ENCODE measurements at regions not wholly inside any gene's neighbourhood (a gene's known extent, or its start where the extent isn't known, plus 50 kb on each side); places are given as distances from the start of the nearest gene placed in this dataset.

- TF ChIP-seq CTCF (IDR thresholded peaks at IDR 0.05; ENCODE audit: borderline replicate concordance, insufficient read depth, low read depth, low read length): no peak
Observed at GRCh38 chr4:152200511-152201333, 335.2 kb downstream of the FBXW7 start.

GRCh38 chr4:152197211-152197610 is 338.7 kb downstream of the FBXW7 start:
- no peak for TF ChIP-seq CTCF (IDR thresholded peaks at IDR 0.05; ENCODE audit: borderline replicate concordance, insufficient read depth, low read depth, low read length)

More at GRCh38 chr4:152200511-152201333, 335.2 kb downstream of the FBXW7 start:
- no peak overlapping the region for H3K4me3 ChIP-seq (ENCODE audit: low read depth, low read length)

GRCh38 chr4:152195888-152196287 is 340.0 kb downstream of the FBXW7 start:
- H3K4me3 ChIP-seq (ENCODE audit: low read depth, low read length): no peak overlapping the region
- TF ChIP-seq CTCF (IDR thresholded peaks at IDR 0.05; ENCODE audit: borderline replicate concordance, insufficient read depth, low read depth, low read length): no peak

More at GRCh38 chr4:152197211-152197610, 338.7 kb downstream of the FBXW7 start:
- no peak overlapping the region for H3K4me3 ChIP-seq (ENCODE audit: low read depth, low read length)

GRCh38 chr4:152193059-152193458 is 342.8 kb downstream of the FBXW7 start:
- no peak overlapping the region for H3K4me3 ChIP-seq (ENCODE audit: low read depth, low read length)
- TF ChIP-seq CTCF (IDR thresholded peaks at IDR 0.05; ENCODE audit: borderline replicate concordance, insufficient read depth, low read depth, low read length): no peak

- TF ChIP-seq CTCF (IDR thresholded peaks at IDR 0.05; ENCODE audit: borderline replicate concordance, insufficient read depth, low read depth, low read length): no peak
- no peak overlapping the region for H3K4me3 ChIP-seq (ENCODE audit: low read depth, low read length)
Observed at GRCh38 chr4:152190907-152191306, 345.0 kb downstream of the FBXW7 start.

- no peak overlapping the region for H3K4me3 ChIP-seq (ENCODE audit: low read depth, low read length)
- TF ChIP-seq CTCF (IDR thresholded peaks at IDR 0.05; ENCODE audit: borderline replicate concordance, insufficient read depth, low read depth, low read length): no peak
Observed at GRCh38 chr4:152189451-152190179, 346.3 kb downstream of the FBXW7 start.

All from GM12875 (cell line).